Body of pancreas (tissue), 4 donors: ENCODE measurements at regions not wholly inside any gene's neighbourhood (a gene's known extent, or its start where the extent isn't known, plus 50 kb on each side); places are given as distances from the start of the nearest gene placed in this dataset.

Source experiments
- ATAC-seq: fragments of 150-250 bp; one replicate; pipeline ENCODE4 v1.9.1; 2016
- DNase-seq, 4 donors: peaks; one replicate each; pipeline ENCODE4 v3.0.0-alpha.2; 2019
- H3K27ac ChIP-seq, 4 donors: fragments of 200-600 bp; sonication (generic); 1 replicate in 3 of 4; 2 replicates in 1 of 4; pipeline versions ENCODE4 v1.5.1 to v1.6.1; 2016 to 2019; ENCODE audit warnings: mild to moderate bottlenecking in 1 of 4, mixed read lengths in 1 of 4, moderate library complexity in 1 of 4
- H3K27me3 ChIP-seq, 2 donors: fragments of 200-600 bp; sonication (generic); one replicate each; pipeline ENCODE4 v1.6.0; 2016; ENCODE audit warnings: mild to moderate bottlenecking in 1 of 2
- H3K36me3 ChIP-seq, 2 donors: fragments of 200-600 bp; sonication (generic); replicated peaks in 1 of 2; 2 replicates each; pipeline ENCODE4 v1.5.1; 2016; ENCODE audit warnings: low read depth in 2 of 2; ENCODE audit not compliant: insufficient read depth in 1 of 2
- H3K4me1 ChIP-seq: fragments of 200-600 bp; sonication (generic); one replicate; pipeline ENCODE4 v1.6.0; 2016
- H3K4me3 ChIP-seq, 2 donors: fragments of 200-600 bp; sonication (generic); 1 replicate in 1 of 2; 2 replicates in 1 of 2; pipeline ENCODE4 v1.5.1; 2016 to 2019
- H3K9me3 ChIP-seq, 3 donors: fragments of 200-600 bp; sonication (generic); 1 replicate in 2 of 3; 2 replicates in 1 of 3; pipeline ENCODE4 v1.5.1; 2016
- CTCF ChIP-seq, 7 experiments: fragments of 450-650 bp in 4 of 7; fragments of 200-600 bp in 3 of 7; sonication (generic) in 3 of 7; IDR thresholded peaks; one replicate each; pipeline ENCODE4 v1.5.1; 2016 to 2019; ENCODE audit warnings: antibody characterized with exemption in 7 of 7
- POLR2A ChIP-seq, 3 donors: fragments of 450-650 bp; IDR thresholded peaks; one replicate each; pipeline ENCODE4 v1.6.1; 2016; ENCODE audit warnings: antibody characterized with exemption in 3 of 3, mild to moderate bottlenecking in 2 of 3
- WGBS, 2 donors: methylation state at CpG; one replicate each; pipeline ENCODE4 v1.1.5; 2017; 5-methylcytosine and 5-hydroxymethylcytosine counted together
- intact Hi-C: fragments of 100-400 bp; cut with DNase I; formaldehyde crosslinking; loops from one replicate; pipeline ENCODE4 v1.15.1; 2023

- DNase-seq (peak; percentile 76 to 85 (median 81)), ATAC-seq (peak; percentile 51)
- TF ChIP-seq POLR2A (IDR thresholded peaks at IDR 0.05), result no peak
- peak; percentile 61 to 77 (median 68) for TF ChIP-seq CTCF (IDR thresholded peaks at IDR 0.05)
- no peaks in the 10 kb centered on the region for H3K9me3 ChIP-seq
- intact Hi-C loops, result loop anchor here (5.0 kb wide), 1 partner anchor 298 kb away; no protein-coding TSS in a partner anchor
- peaks cover 16% of the 10 kb centered on the region for H3K4me1 ChIP-seq
- no peaks in the 10 kb centered on the region for H3K27me3 ChIP-seq
- WGBS, 2 donors, result 25 to 33% methylated on average over 14 to 20 of the region's 20 CpGs
- no peaks in the 10 kb centered on the region for H3K36me3 ChIP-seq
- no peak overlapping the region for H3K27ac ChIP-seq
- no peak overlapping the region for H3K4me3 ChIP-seq
Observed at GRCh38 chr1:157193702-157194391, 55.7 kb upstream of the ETV3 start.

- no peak overlapping the region for H3K4me3 ChIP-seq
- WGBS, 2 donors, result 13 to 19% methylated on average over 1 of the region's 1 CpG
Observed at GRCh38 chr1:157193219-157193618, 55.0 kb upstream of the ETV3 start.

GRCh38 chr1:157189986-157190982 lies 52.1 kb upstream of the ETV3 start:
- no peak for DNase-seq
- no peaks in the 10 kb centered on the region for H3K4me1 ChIP-seq
- no peak overlapping the region for H3K27ac ChIP-seq
- TF ChIP-seq POLR2A (IDR thresholded peaks at IDR 0.05), result no peak
- no peak for TF ChIP-seq CTCF (IDR thresholded peaks at IDR 0.05)
- H3K9me3 ChIP-seq, result no peaks in the 10 kb centered on the region
- 69 to 71% methylated on average over 22 of the region's 22 CpGs for WGBS, 2 donors
- H3K36me3 ChIP-seq, result no peaks in the 10 kb centered on the region
- intact Hi-C loops, result loop anchor here (5.0 kb wide), 1 partner anchor 302 kb away; no protein-coding TSS in a partner anchor
- H3K27me3 ChIP-seq, result no peaks in the 10 kb centered on the region
- H3K4me3 ChIP-seq, result no peak overlapping the region
- no peak for ATAC-seq

More at GRCh38 chr1:157193219-157193618, 55.0 kb upstream of the ETV3 start:
- intact Hi-C loops, result loop anchor here (5.0 kb wide), 1 partner anchor 299 kb away; no protein-coding TSS in a partner anchor
- Histone ChIP-seq H3K27me3 (no peaks in the 10 kb centered on the region), H3K9me3 (no peaks in the 10 kb centered on the region), H3K36me3 (no peaks in the 10 kb centered on the region), H3K27ac (no peak overlapping the region), H3K4me1 (peaks cover 10% of the 10 kb centered on the region)
- TF ChIP-seq CTCF (IDR thresholded peaks at IDR 0.05), result no peak
- TF ChIP-seq POLR2A (IDR thresholded peaks at IDR 0.05), result no peak
- ATAC-seq, result no peak
- no peak for DNase-seq

- Histone ChIP-seq H3K36me3 (no peaks in the 10 kb centered on the region), H3K27me3 (no peaks in the 10 kb centered on the region), H3K4me1 (no peaks in the 10 kb centered on the region), H3K9me3 (no peaks in the 10 kb centered on the region), H3K27ac (no peak overlapping the region), H3K4me3 (no peak overlapping the region)
- 53 to 55% methylated on average over 4 of the region's 4 CpGs for WGBS, 2 donors
- intact Hi-C loops, result no loop called here
- TF ChIP-seq CTCF (IDR thresholded peaks at IDR 0.05), result no peak
- no peak for TF ChIP-seq POLR2A (IDR thresholded peaks at IDR 0.05)
- DNase-seq, result no peak
- ATAC-seq, result no peak
Observed at GRCh38 chr1:157189096-157189495, 50.9 kb upstream of the ETV3 start.
